ENCODE measurements at regions not wholly inside any gene's neighbourhood (a gene's known extent, or its start where the extent isn't known, plus 50 kb on each side); places are given as distances from the start of the nearest gene placed in this dataset.

- Histone ChIP-seq H3K4me2 (ENCODE audit: low read length) (no peak overlapping the region), H3K27me3 (ENCODE audit: insufficient read depth, low read depth, low read length) (no peaks in the 10 kb centered on the region), H3K27ac (ENCODE audit: low read length) (no peak overlapping the region), H3K9me3 (ENCODE audit: low read length) (no peaks in the 10 kb centered on the region), H3K36me3 (ENCODE audit: insufficient read depth, low read length) (no peaks in the 10 kb centered on the region), H3K9me2 (ENCODE audit: insufficient read depth, low read length) (no peaks in the 10 kb centered on the region), H3K9ac (ENCODE audit: low read length) (no peak overlapping the region), H2AFZ (ENCODE audit: low read depth, low read length) (no peak overlapping the region), H3F3A (ENCODE audit: insufficient read depth, low read length, poor library complexity, severe bottlenecking) (no peaks in the 10 kb centered on the region), H4K20me1 (ENCODE audit: insufficient read depth) (no peaks in the 10 kb centered on the region), H3K79me2 (replicated peaks; ENCODE audit: insufficient read depth, low read length) (no peaks in the 10 kb centered on the region), H3K4me3 (ENCODE audit: low read length) (no peak overlapping the region)
- no peak for TF ChIP-seq REST (IDR thresholded peaks at IDR 0.05; ENCODE audit: borderline replicate concordance)
- no peak for TF ChIP-seq POLR2AphosphoS5 (IDR thresholded peaks at IDR 0.05)
- no peak for TF ChIP-seq MXI1 (conservative IDR thresholded peaks at IDR 0.05; ENCODE audit: poor library complexity, severe bottlenecking)
- TF ChIP-seq CTCF (IDR thresholded peaks at IDR 0.05; ENCODE audit: poor library complexity, severe bottlenecking): no peak
- TF ChIP-seq RAD21 (conservative IDR thresholded peaks at IDR 0.05): no peak
- TF ChIP-seq SMC3 (conservative IDR thresholded peaks at IDR 0.05; ENCODE audit: poor library complexity): no peak
- TF ChIP-seq EP300 (conservative IDR thresholded peaks at IDR 0.05; ENCODE audit: poor library complexity, severe bottlenecking): no peak
- TF ChIP-seq EZH2 (IDR thresholded peaks at IDR 0.05; ENCODE audit: borderline replicate concordance, insufficient read depth, low read length, poor library complexity, severe bottlenecking): no peak
- no peak for TF ChIP-seq TAF1 (IDR thresholded peaks at IDR 0.05; ENCODE audit: low read depth)
Measured at GRCh38 chr13:78829821-78830220, 170.9 kb upstream of the OBI1 start.

GRCh38 chr13:78827471-78827870 is 168.5 kb upstream of the OBI1 start:
- Histone ChIP-seq H3K9me2 (ENCODE audit: insufficient read depth, low read length) (no peaks in the 10 kb centered on the region), H3K9me3 (ENCODE audit: low read length) (no peaks in the 10 kb centered on the region), H3K9ac (ENCODE audit: low read length) (no peak overlapping the region), H3K4me2 (ENCODE audit: low read length) (no peak overlapping the region), H3K79me2 (replicated peaks; ENCODE audit: insufficient read depth, low read length) (no peaks in the 10 kb centered on the region), H3K27me3 (ENCODE audit: insufficient read depth, low read depth, low read length) (no peaks in the 10 kb centered on the region), H3K36me3 (ENCODE audit: insufficient read depth, low read length) (no peaks in the 10 kb centered on the region), H3K27ac (ENCODE audit: low read length) (no peak overlapping the region), H4K20me1 (ENCODE audit: insufficient read depth) (no peaks in the 10 kb centered on the region), H2AFZ (ENCODE audit: low read depth, low read length) (no peak overlapping the region), H3K4me3 (ENCODE audit: low read length) (no peak overlapping the region), H3F3A (ENCODE audit: insufficient read depth, low read length, poor library complexity, severe bottlenecking) (no peaks in the 10 kb centered on the region)
- TF ChIP-seq TAF1 (IDR thresholded peaks at IDR 0.05; ENCODE audit: low read depth): no peak
- no peak for TF ChIP-seq REST (IDR thresholded peaks at IDR 0.05; ENCODE audit: borderline replicate concordance)
- TF ChIP-seq SMC3 (conservative IDR thresholded peaks at IDR 0.05; ENCODE audit: poor library complexity): no peak
- TF ChIP-seq POLR2AphosphoS5 (IDR thresholded peaks at IDR 0.05): no peak
- TF ChIP-seq EP300 (conservative IDR thresholded peaks at IDR 0.05; ENCODE audit: poor library complexity, severe bottlenecking): no peak
- TF ChIP-seq CTCF (IDR thresholded peaks at IDR 0.05; ENCODE audit: poor library complexity, severe bottlenecking): no peak
- TF ChIP-seq MXI1 (conservative IDR thresholded peaks at IDR 0.05; ENCODE audit: poor library complexity, severe bottlenecking): no peak
- no peak for TF ChIP-seq EZH2 (IDR thresholded peaks at IDR 0.05; ENCODE audit: borderline replicate concordance, insufficient read depth, low read length, poor library complexity, severe bottlenecking)
- TF ChIP-seq RAD21 (conservative IDR thresholded peaks at IDR 0.05): no peak
